GM21717 (cell line): ENCODE measurements at regions not wholly inside any gene's neighbourhood (a gene's known extent, or its start where the extent isn't known, plus 50 kb on each side); places are given as distances from the start of the nearest gene placed in this dataset.
"Not testable (repeated sequence)": the region's sequence is repeated elsewhere in the genome, so short reads cannot be mapped to it uniquely, and the experiment has no call there.

Source experiments
- ATAC-seq: cut with Tn5 transposase; IDR thresholded peaks from one replicate; pipeline ENCODE4 v1.9.1; 2021; ENCODE audit warnings: mild to moderate bottlenecking, moderate library complexity; ENCODE audit not compliant: unreplicated experiment

DNA sequence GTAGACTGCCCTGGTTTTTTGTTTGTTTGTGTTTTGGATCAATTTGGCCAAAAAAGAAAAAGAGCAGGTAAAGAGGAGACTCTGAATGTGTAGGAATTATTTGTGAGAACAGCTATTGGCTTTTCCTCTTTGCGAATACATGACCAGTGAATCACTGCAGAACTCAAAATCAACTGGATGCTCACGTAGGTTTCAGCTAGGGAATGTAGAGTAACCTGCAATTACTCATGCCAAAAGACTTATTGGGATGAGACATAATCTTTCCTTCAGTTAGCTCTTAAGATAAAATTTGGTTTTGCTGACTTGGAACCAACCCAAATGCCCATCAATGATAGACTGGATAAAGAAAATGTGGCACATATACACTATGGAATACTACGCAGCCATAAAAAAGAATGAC is 348.0 kb downstream of the NPR3 start:
- ATAC-seq, result no peak

- no peak for ATAC-seq
These were observed 354.0 kb downstream of the NPR3 start for GRCh38 chr5:33065131-33065530.

DNA sequence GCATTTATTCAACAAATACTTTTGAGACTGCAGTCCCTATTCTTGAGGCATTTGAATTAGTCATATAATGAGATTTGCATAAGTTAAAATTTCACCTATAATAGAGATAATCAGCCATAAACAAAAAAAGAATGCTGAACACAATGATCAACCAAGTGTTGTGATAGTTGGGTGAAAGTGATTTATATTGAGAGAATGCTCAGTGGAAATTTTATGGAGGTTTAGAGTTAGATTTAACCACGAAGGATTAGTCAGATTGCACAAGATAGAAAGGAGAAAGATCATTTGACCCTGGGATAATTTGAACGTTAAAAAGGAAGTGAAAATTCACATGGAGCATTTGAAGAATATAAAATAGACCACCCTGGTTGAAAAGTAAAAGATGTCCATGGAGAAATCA is 356.2 kb downstream of the NPR3 start:
- no peak for ATAC-seq

GRCh38 chr5:33068786-33069185 is 357.7 kb downstream of the NPR3 start:
- no peak for ATAC-seq

- ATAC-seq, result no peak
These were observed 361.2 kb downstream of the NPR3 start for GRCh38 chr5:33072296-33072695.

DNA sequence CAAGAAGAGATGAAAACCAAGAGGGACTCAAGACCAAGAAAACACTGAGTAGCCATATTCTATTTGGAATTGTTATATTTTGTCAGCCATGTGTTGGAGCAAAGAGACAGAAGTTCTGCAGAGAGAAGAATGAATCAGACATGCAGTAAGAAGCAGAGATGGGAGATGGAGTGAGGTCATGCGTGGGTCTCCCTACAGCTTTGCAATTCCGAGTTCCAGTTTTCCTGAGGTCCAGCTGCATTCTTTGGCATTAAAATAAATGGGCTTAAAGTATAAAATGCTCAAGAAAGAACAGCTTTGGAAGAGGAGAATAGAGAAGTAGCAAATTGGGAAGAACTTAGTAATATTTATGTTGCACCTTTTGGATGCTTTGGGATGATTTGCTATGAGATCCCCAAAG is 361.6 kb downstream of the NPR3 start:
- no peak for ATAC-seq

- no peak for ATAC-seq
These were observed 362.8 kb downstream of the NPR3 start for GRCh38 chr5:33073881-33074327.

DNA sequence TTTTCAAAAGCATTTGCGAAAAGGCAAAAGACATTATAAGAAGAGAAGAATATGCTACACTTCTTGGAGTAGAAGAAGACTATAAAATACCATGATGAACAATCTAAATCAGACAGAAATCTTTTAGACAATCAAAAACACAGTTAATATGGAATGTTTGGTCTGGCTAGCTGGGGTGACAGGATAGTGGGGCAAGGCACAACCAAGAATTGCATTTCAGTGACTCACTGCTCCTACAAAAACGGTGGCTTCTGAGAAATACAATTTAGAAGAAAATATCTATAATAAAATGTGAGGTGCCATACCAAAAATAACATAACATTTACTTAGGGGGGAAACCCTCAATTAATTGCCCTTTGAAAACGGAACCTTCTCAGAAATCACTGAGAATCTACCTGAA is 363.4 kb downstream of the NPR3 start:
- no peak for ATAC-seq

GRCh38 chr5:33075731-33076130 is 364.6 kb downstream of the NPR3 start:
- ATAC-seq, result no peak

DNA sequence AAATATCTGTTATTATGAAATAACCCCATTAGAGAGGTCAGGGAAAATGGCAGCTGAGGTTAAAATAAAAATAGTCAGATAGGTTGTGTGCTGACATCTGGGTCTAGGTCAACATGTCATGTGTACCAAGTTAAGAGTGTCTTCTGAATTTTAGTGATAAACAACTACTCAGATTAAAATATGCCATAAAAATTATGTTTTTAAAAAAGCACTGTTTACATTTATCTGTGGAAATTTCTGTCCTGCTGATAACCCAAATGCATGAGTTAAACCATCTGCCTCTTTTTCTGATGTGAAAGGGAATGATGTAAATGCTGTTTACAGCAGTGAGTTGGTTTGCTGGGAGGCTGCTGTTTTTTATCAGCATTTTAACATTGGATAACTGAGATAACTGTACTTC is 361.2 kb upstream of the TARS1 start:
- ATAC-seq, result no peak

GRCh38 chr5:33080287-33080686 is 360.5 kb upstream of the TARS1 start:
- ATAC-seq, result no peak

GRCh38 chr5:33088176-33088575 is 352.6 kb upstream of the TARS1 start:
- ATAC-seq, result no peak

DNA sequence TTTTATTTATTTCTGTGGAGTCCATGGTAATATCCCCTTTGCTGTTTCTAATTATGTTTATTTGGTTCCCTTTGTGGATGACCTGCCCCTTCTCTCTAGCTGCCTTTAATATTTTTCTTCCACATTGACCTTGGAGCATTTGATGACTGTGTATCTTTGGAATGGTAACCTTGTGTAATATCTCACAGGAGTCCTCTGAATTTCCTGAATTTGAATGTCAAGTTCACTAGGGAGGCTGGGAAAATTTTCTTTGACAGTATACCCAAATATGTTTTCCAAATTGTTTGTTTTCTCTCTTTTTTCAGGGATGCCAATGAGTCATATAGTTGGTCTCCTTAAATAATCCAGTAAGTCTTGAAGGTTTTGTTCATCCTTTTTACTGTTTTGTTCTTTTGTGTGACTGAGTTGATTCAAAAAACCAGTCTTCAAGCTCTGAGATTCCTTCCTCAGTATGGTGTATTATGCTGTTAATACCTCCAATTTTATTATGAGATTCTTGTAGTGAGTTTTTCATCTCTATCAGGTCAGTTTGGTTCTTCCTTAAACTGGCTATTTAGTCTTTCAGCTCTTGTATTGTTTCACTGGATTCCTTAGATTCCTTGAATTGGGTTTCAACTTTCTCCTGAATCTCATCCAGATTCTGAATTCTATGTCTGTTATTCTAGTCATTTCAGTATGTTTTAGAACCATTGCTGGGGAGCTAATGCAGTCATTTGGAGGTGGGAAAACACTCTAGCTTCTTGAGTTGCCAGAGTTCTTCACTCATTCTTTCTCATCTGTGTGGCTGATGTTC is 349.0 kb upstream of the TARS1 start:
- ATAC-seq, result no peak

- no peak for ATAC-seq
These were observed 348.0 kb upstream of the TARS1 start for GRCh38 chr5:33092719-33093118.

DNA sequence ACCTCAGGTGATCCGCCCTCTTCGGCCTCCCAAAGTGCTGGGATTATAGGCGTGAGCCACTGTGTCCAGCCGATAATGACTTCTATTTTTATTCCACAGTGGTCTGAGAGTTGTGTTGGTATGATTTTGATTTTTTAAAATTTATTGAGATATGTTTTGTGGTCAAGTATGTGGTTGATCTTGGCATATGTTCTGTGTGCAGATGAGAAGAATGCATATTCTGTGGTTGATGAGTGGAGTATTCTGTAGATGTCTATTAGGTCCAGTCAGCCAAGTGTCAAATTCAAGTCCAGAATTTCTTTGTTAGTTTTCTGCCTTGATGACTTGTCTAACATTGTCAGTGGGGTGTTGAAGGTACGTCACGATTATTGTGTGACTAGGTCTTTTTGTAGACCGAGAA is 338.2 kb upstream of the TARS1 start:
- ATAC-seq, result no peak

DNA sequence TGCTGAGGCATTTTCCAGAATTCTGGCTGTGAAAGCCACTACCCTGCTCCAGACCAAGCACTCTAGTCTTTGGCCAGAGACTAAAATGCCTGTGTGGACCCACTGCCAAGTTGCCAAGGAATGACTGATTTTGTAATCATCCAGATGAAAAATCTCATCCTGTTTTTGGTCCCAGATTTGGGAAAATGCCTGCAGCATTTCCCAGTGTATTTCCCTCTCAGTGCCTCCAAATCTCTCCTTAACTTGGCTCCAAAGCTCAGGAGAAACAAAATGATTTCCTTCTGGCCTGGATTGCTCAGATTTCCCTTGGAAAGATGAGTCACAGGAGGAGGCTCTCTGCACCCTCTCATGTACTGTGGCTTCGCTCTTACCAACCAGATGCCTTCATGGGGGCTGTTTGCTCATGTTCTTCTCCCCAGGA is 335.2 kb upstream of the TARS1 start:
- no peak for ATAC-seq

GRCh38 chr5:33110496-33110895 is 330.3 kb upstream of the TARS1 start:
- ATAC-seq, result not testable (repeated sequence)

DNA sequence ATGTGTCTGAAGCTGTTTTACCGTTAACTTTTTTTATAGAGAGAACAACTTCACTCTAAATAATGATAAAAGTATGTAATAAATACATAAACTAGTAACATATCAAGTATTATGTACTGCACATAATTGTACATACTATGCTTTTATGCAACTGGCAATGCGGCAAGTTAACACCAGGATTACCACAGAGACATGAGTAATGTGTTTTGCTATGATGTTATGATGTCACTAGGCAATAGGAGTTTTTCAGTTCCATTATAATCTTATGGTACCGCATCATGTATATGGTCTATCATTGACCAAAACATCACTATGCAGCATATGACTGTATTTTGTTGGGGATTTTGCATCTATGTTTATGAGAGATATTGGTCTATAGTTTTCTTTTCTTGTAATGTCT is 326.4 kb upstream of the TARS1 start:
- ATAC-seq, result no peak

DNA sequence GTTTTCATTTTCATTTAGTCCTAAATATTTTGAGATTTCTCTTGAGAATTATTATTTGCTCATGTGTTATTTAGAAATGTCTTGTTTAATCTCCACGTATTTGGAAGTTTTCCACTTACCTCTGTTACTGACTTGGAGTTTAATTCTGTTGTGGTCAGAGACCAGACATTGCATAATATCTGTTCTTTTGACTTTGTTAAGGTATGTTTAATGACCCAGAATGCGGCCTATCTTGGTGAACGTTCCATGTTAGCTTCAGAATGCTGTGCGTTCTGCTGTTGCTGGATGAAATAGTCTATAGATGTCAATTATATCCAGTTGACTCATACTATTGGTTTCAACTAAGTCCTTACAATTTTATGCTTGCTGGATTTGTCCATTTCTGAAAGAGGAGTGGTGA is 325.3 kb upstream of the TARS1 start:
- ATAC-seq, result no peak

GRCh38 chr5:33118761-33119415 is 321.9 kb upstream of the TARS1 start:
- no peak for ATAC-seq

DNA sequence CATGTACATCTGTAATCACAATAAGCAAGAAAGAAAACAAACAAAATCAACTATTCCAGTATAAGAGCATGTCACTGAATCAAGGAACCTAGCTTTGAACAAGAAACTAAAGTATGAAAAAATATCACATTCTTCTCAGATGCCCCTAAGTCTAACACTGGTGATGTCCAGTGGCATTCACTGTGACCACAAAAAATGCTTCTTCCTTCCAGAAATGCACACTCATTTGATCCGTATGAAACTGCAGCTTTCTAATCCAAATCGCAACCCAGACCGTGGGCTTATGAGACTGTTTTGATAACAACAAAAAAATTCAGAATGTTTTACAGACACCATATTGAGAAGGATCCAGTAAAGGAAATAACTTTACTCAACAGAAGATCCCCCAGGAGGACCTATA is 320.1 kb upstream of the TARS1 start:
- ATAC-seq, result no peak

- no peak for ATAC-seq
These were observed 311.5 kb upstream of the TARS1 start for GRCh38 chr5:33129309-33129708.

- ATAC-seq, result no peak
These were observed 304.0 kb upstream of the TARS1 start for GRCh38 chr5:33136785-33137184.
